Nephron (organoid): ENCODE measurements at regions not wholly inside any gene's neighbourhood (a gene's known extent, or its start where the extent isn't known, plus 50 kb on each side); places are given as distances from the start of the nearest gene placed in this dataset.

ENCODE experiments used
- H3K27ac Mint-ChIP-seq, 3 experiments: 2 replicates each; pipeline ENCODE4 v1.8.0; 2020; ENCODE audit warnings: mixed read lengths in 3 of 3, mild to moderate bottlenecking in 2 of 3, moderate library complexity in 1 of 3
- H3K27me3 Mint-ChIP-seq: 2 replicates; pipeline ENCODE4 v1.8.0; 2021; ENCODE audit warnings: low read depth, mild to moderate bottlenecking, moderate library complexity, mixed read lengths
- H3K36me3 Mint-ChIP-seq: 2 replicates; pipeline ENCODE4 v1.8.0; 2020; ENCODE audit warnings: low read depth, mixed read lengths
- H3K4me1 Mint-ChIP-seq: 2 replicates; pipeline ENCODE4 v1.8.0; 2020; ENCODE audit warnings: mixed read lengths
- H3K4me3 Mint-ChIP-seq, 3 experiments: 2 replicates each; pipeline ENCODE4 v1.8.0; 2020; ENCODE audit warnings: mild to moderate bottlenecking in 3 of 3, mixed read lengths in 3 of 3, moderate library complexity in 2 of 3
- H3K9me3 Mint-ChIP-seq: 2 replicates; pipeline ENCODE4 v1.8.0; 2020; ENCODE audit warnings: mixed read lengths
- CTCF ChIP-seq, 3 experiments: fragments of 200-600 bp; sonication (generic); IDR thresholded peaks; one replicate each; pipeline ENCODE4 v1.5.0; 2021; ENCODE audit warnings: antibody characterized with exemption in 3 of 3; ENCODE audit not compliant: unreplicated experiment in 3 of 3

GRCh38 chr1:81702903-81703302 is 97.8 kb upstream of the ADGRL2 start:
- Mint-ChIP-seq H3K9me3 (peaks cover 3% of the 10 kb centered on the region), H3K36me3 (no peaks in the 10 kb centered on the region), H3K4me1 (peaks cover 5% of the 10 kb centered on the region), H3K27me3 (peaks cover 3% of the 10 kb centered on the region), H3K4me3 (no peak overlapping the region), H3K27ac (peak overlapping the region in 1 of 3 experiments; percentile 16)
- no peak for TF ChIP-seq CTCF (IDR thresholded peaks at IDR 0.05; ENCODE audit: unreplicated experiment in 3 of 3)

- Mint-ChIP-seq H3K36me3 (no peaks in the 10 kb centered on the region), H3K4me3 (no peak overlapping the region), H3K4me1 (peaks cover 9% of the 10 kb centered on the region), H3K27ac (no peak overlapping the region), H3K27me3 (peaks cover 3% of the 10 kb centered on the region), H3K9me3 (peaks cover 3% of the 10 kb centered on the region)
- TF ChIP-seq CTCF (IDR thresholded peaks at IDR 0.05; ENCODE audit: unreplicated experiment in 3 of 3): no peak
Measured at GRCh38 chr1:81702079-81702715, 98.5 kb upstream of the ADGRL2 start.

- no peak for TF ChIP-seq CTCF (IDR thresholded peaks at IDR 0.05; ENCODE audit: unreplicated experiment in 3 of 3)
- Mint-ChIP-seq H3K4me1 (peaks cover 11% of the 10 kb centered on the region), H3K27me3 (peaks cover 3% of the 10 kb centered on the region)
Measured at GRCh38 chr1:81700728-81701470, 99.8 kb upstream of the ADGRL2 start.

GRCh38 chr1:81699234-81699633 is 101.5 kb upstream of the ADGRL2 start:
- Mint-ChIP-seq H3K27me3 (peaks cover 3% of the 10 kb centered on the region), H3K36me3 (no peaks in the 10 kb centered on the region), H3K4me1 (peaks cover 15% of the 10 kb centered on the region), H3K27ac (no peak overlapping the region), H3K4me3 (no peak overlapping the region), H3K9me3 (peaks cover 3% of the 10 kb centered on the region)
- TF ChIP-seq CTCF (IDR thresholded peaks at IDR 0.05; ENCODE audit: unreplicated experiment in 3 of 3): no peak

More at GRCh38 chr1:81700728-81701470, 99.8 kb upstream of the ADGRL2 start:
- Mint-ChIP-seq H3K27ac (no peak overlapping the region), H3K4me3 (no peak overlapping the region), H3K36me3 (no peaks in the 10 kb centered on the region), H3K9me3 (peaks cover 6% of the 10 kb centered on the region)

- Mint-ChIP-seq H3K9me3 (peaks cover 3% of the 10 kb centered on the region), H3K4me3 (no peak overlapping the region), H3K4me1 (peaks cover 19% of the 10 kb centered on the region), H3K36me3 (no peaks in the 10 kb centered on the region), H3K27ac (peak overlapping the region; percentile 23 to 98 (median 90)), H3K27me3 (peaks cover 3% of the 10 kb centered on the region)
- TF ChIP-seq CTCF (IDR thresholded peaks at IDR 0.05; ENCODE audit: unreplicated experiment in 3 of 3): no peak
Measured at GRCh38 chr1:81695741-81696140, 105.0 kb upstream of the ADGRL2 start.
